ENCODE measurements at regions not wholly inside any gene's neighbourhood (a gene's known extent, or its start where the extent isn't known, plus 50 kb on each side); places are given as distances from the start of the nearest gene placed in this dataset.

DNA sequence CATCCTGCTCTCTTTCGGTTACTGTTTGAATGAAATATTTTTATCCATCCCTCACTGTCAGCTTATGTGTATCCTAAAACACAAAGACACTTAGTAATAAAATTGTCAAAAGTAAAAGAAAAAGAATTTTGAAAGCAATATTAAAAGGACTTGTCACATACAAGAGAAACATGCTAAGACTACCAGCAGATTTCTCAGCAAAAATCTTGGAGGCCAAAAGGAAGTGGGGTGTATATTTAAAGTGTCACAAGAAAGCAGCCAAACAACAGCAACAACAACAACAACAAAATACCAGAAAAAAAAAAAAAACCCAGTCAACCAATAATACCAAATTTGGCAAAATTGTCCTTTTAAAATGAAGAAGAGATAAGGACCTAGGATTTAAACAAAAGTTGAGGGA, 678.7 kb upstream of the TYRP1 start:
- no peak for TF ChIP-seq EZH2phosphoT487 (IDR thresholded peaks at IDR 0.05; ENCODE audit: low read length)
- TF ChIP-seq, protein P1, sequence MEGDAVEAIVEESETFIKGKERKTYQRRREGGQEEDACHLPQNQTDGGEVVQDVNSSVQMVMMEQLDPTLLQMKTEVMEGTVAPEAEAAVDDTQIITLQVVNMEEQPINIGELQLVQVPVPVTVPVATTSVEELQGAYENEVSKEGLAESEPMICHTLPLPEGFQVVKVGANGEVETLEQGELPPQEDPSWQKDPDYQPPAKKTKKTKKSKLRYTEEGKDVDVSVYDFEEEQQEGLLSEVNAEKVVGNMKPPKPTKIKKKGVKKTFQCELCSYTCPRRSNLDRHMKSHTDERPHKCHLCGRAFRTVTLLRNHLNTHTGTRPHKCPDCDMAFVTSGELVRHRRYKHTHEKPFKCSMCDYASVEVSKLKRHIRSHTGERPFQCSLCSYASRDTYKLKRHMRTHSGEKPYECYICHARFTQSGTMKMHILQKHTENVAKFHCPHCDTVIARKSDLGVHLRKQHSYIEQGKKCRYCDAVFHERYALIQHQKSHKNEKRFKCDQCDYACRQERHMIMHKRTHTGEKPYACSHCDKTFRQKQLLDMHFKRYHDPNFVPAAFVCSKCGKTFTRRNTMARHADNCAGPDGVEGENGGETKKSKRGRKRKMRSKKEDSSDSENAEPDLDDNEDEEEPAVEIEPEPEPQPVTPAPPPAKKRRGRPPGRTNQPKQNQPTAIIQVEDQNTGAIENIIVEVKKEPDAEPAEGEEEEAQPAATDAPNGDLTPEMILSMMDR (IDR thresholded peaks at IDR 0.05; ENCODE audit: low read length), result no peak

Measured in MM.1S (cell line).